Adrenal gland (tissue), 9 donors: ENCODE measurements at regions not wholly inside any gene's neighbourhood (a gene's known extent, or its start where the extent isn't known, plus 50 kb on each side); places are given as distances from the start of the nearest gene placed in this dataset.

Source experiments
- DNase-seq, 7 donors: peaks; one replicate each; pipeline ENCODE4 v3.0.0-alpha.2; 2019 to 2020
- H3K27ac ChIP-seq, 5 donors: fragments of 200-600 bp; sonication (generic) in 4 of 5; 1 replicate in 3 of 5; 2 replicates in 2 of 5; pipeline versions ENCODE4 v1.5.1 to v1.8.0; 2016 to 2020; ENCODE audit warnings: mild to moderate bottlenecking in 1 of 5
- H3K27me3 ChIP-seq: fragments of 200-600 bp; 2 replicates; pipeline ENCODE4 v1.8.0; 2021
- H3K36me3 ChIP-seq, 2 donors: fragments of 200-600 bp; replicated peaks in 1 of 2; 1 replicate in 1 of 2; 2 replicates in 1 of 2; pipeline versions ENCODE4 v1.5.1 to v1.8.0; 2018 to 2022
- H3K4me1 ChIP-seq, 2 donors: fragments of 200-600 bp; replicated peaks in 1 of 2; 1 replicate in 1 of 2; 2 replicates in 1 of 2; pipeline versions ENCODE4 v1.5.1 to v1.8.0; 2018 to 2021
- H3K4me3 ChIP-seq, 4 donors: fragments of 200-600 bp; sonication (generic) in 3 of 4; one replicate each; pipeline ENCODE4 v1.5.1; 2016 to 2018
- H3K9me3 ChIP-seq, 3 donors: fragments of 200-600 bp; sonication (generic) in 1 of 3; replicated peaks in 1 of 3; 1 replicate in 2 of 3; 2 replicates in 1 of 3; pipeline versions ENCODE4 v1.5.1 to v1.8.0; 2016 to 2021
- POLR2A ChIP-seq, 2 donors: fragments of 450-650 bp; IDR thresholded peaks; one replicate each; pipeline ENCODE4 v1.6.1; 2017; ENCODE audit warnings: antibody characterized with exemption in 2 of 2, mild to moderate bottlenecking in 2 of 2, moderate library complexity in 1 of 2
- WGBS, 4 donors: extraction: QIAGEN DNeasy Blood & Tissue Kit in 2 of 4; methylation state at CpG; one replicate each; pipeline versions ENCODE4 v1.1.5 to v1.1.7; 2013 to 2017; 5-methylcytosine and 5-hydroxymethylcytosine counted together
- intact Hi-C, 2 donors: fragments of 100-400 bp; cut with DNase I; formaldehyde crosslinking; loops; one replicate each; pipeline versions ENCODE4 v1.14.1 to v1.15.0; 2022 to 2023
- TF ChIP-seq, protein P1 (sequence below), 6 experiments: fragments of 450-650 bp in 4 of 6; fragments of 200-600 bp in 2 of 6; sonication (generic) in 1 of 6; IDR thresholded peaks; 1 replicate in 5 of 6; 2 replicates in 1 of 6; pipeline versions ENCODE4 v1.5.1 to v1.8.0; 2016 to 2021; ENCODE audit warnings: antibody characterized with exemption in 6 of 6, mild to moderate bottlenecking in 2 of 6, moderate library complexity in 1 of 6
- donor health status: healthy with polysubstance abuse.
- donor health status: Bipolar disorder and iron deficiency.
- donor health status: DM: yes; HTN: yes; CAD: no.
- donor health status: DM: no; HTN: no; CAD: no.
- donor health status: DM: no; HTN: no; CAD: no.

DNA sequence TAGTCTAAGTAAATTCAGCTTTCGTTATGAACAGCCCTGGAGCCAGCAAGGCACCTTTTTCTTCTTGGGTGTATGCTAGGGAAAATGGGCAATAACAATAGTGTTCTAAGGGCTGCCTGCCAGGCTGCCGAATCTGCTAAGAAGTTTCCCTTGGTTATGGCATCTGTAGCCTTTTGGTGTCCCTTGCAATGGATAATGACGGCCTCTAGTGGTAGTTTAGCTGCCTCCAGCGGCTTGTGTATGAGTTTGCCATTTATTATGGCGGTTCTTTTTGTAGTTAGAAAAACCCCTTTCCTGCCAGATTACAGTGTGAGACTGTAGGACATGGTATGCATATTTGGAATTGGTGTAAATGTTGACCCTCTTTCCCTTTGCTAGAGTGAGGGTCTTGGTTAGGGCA lies 78.9 kb upstream of the SPIN4 start:
- Histone ChIP-seq H3K27me3 (no peaks in the 10 kb centered on the region), H3K36me3 (no peaks in the 10 kb centered on the region), H3K4me3 (no peak overlapping the region), H3K4me1 (no peaks in the 10 kb centered on the region), H3K27ac (no peak overlapping the region), H3K9me3 (no peaks in the 10 kb centered on the region)
- DNase-seq = no peak
- 51 to 96% (median 74%) methylated on average over 3 to 5 of the region's 5 CpGs for WGBS, 4 donors
- intact Hi-C loops = no loop called here
- no peak for TF ChIP-seq POLR2A (IDR thresholded peaks at IDR 0.05)
- TF ChIP-seq, protein P1, sequence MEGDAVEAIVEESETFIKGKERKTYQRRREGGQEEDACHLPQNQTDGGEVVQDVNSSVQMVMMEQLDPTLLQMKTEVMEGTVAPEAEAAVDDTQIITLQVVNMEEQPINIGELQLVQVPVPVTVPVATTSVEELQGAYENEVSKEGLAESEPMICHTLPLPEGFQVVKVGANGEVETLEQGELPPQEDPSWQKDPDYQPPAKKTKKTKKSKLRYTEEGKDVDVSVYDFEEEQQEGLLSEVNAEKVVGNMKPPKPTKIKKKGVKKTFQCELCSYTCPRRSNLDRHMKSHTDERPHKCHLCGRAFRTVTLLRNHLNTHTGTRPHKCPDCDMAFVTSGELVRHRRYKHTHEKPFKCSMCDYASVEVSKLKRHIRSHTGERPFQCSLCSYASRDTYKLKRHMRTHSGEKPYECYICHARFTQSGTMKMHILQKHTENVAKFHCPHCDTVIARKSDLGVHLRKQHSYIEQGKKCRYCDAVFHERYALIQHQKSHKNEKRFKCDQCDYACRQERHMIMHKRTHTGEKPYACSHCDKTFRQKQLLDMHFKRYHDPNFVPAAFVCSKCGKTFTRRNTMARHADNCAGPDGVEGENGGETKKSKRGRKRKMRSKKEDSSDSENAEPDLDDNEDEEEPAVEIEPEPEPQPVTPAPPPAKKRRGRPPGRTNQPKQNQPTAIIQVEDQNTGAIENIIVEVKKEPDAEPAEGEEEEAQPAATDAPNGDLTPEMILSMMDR (IDR thresholded peaks at IDR 0.05) = no peak

DNA sequence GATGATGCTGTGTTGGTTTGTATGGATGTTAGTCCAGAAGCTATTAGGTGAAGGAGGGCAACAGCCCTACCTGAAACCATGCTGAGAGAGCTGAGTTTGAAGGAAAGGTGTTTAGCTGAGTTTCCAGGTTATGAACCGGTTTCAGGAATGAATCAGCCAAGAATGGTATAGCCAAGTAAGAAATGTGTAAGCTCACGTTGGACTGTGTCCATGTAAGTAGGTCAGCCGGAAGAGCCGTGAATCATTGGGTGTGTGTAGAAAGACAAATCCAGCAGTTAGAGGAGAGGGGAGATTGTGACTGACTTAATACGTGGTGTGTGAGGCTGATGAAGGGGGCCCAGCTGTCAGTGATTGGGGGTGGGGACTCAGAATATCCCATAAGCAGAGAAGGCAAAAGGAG lies 77.2 kb upstream of the SPIN4 start:
- Histone ChIP-seq H3K27me3 (no peaks in the 10 kb centered on the region), H3K9me3 (no peaks in the 10 kb centered on the region), H3K27ac (no peak overlapping the region), H3K4me1 (no peaks in the 10 kb centered on the region), H3K36me3 (no peaks in the 10 kb centered on the region), H3K4me3 (no peak overlapping the region)
- intact Hi-C loops = no loop called here
- no peak for DNase-seq
- TF ChIP-seq POLR2A (IDR thresholded peaks at IDR 0.05) = no peak
- TF ChIP-seq, protein P1 (IDR thresholded peaks at IDR 0.05) = no peak
- WGBS, 4 donors = 81 to 98% (median 94%) methylated on average over 5 of the region's 5 CpGs

DNA sequence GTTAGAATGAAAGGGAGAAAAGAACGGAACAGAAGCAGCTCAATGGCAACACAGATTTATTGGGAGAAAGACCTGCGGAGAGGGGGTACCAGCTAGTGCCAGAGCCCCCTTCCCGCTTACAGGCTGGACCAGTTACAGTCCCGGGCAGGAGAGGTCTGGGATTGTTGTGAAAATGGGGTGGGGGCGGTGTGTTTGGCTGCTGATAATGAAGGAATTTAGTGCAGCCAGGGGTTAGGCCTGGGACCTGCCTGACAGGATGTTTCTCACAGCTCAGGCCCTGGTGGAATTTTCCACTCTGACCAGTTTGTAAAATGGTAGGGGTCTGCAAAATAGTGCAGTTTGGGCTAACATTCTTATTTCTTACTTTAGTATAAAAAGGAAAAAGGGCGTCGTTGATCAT lies 75.4 kb upstream of the SPIN4 start:
- Histone ChIP-seq H3K27ac (no peak overlapping the region), H3K4me1 (no peaks in the 10 kb centered on the region), H3K27me3 (no peaks in the 10 kb centered on the region), H3K36me3 (no peaks in the 10 kb centered on the region), H3K4me3 (no peak overlapping the region), H3K9me3 (no peaks in the 10 kb centered on the region)
- DNase-seq = no peak
- WGBS, 4 donors = 73 to 93% (median 85%) methylated on average over 6 to 7 of the region's 7 CpGs
- intact Hi-C loops = no loop called here
- TF ChIP-seq, protein P1 (IDR thresholded peaks at IDR 0.05) = no peak
- no peak for TF ChIP-seq POLR2A (IDR thresholded peaks at IDR 0.05)

DNA sequence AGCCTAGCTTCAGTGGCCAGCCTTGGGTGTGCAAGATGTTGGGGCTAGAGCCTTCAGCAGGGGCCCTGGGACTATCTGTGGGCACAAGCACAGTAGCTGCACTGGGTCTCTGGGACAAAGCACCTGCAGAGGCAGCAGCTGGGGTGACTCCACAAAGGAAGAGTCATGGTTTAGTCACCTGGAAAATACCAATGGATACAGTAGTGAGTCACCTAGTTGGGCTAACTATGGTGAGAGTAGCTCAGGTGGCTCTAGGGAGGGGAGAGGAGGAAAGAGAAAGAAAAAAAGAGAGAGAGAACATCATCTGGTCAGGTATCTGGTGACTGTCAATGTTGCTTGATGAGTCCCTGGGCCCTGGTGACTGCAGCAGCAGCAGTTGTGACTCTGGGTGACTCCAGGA lies 72.9 kb upstream of the SPIN4 start:
- Histone ChIP-seq H3K36me3 (no peaks in the 10 kb centered on the region), H3K27me3 (no peaks in the 10 kb centered on the region), H3K4me3 (no peak overlapping the region), H3K9me3 (no peaks in the 10 kb centered on the region), H3K27ac (no peak overlapping the region), H3K4me1 (no peaks in the 10 kb centered on the region)
- intact Hi-C loops = no loop called here
- DNase-seq = no peak
- TF ChIP-seq POLR2A (IDR thresholded peaks at IDR 0.05) = no peak
- TF ChIP-seq, protein P1 (IDR thresholded peaks at IDR 0.05) = no peak
